A549 (cell line): ENCODE measurements at regions not wholly inside any gene's neighbourhood (a gene's known extent, or its start where the extent isn't known, plus 50 kb on each side); places are given as distances from the start of the nearest gene placed in this dataset.

Experiments
- ATAC-seq, 2 experiments: fragments of 200-7000 bp in 1 of 2; fragments of >200 bp in 1 of 2; cut with Nextera tagmentation in 1 of 2; cut with Tn5 transposase in 1 of 2; 3 replicates each; pipeline versions ENCODE4 v1.8.0 to v1.9.1; 2018 to 2020; ENCODE audit warnings: mild to moderate bottlenecking in 1 of 2, moderate library complexity in 1 of 2
- CTCF ChIA-PET: fragments of 300-600 bp; sonication (Branson Sonifier 250); formaldehyde crosslinking; extraction: SDS; loops from one replicate; lab custom pipeline; 2021; ENCODE audit warnings: antibody characterized with exemption, inconsistent platforms; lab: Yijun Ruan, JAX
- POLR2A ChIA-PET: fragments of 350-600 bp; formaldehyde crosslinking; extraction: SDS; loops from one replicate; lab custom pipeline; 2021; ENCODE audit warnings: antibody characterized with exemption, inconsistent platforms; lab: Yijun Ruan, JAX
- DNase-seq, 2 experiments: peaks; one replicate each; pipeline versions ENCODE4 v3.0.0 to v3.0.0-alpha.2; 2011 to 2016; ENCODE audit warnings: low read depth in 1 of 2, low spot score in 1 of 2
- FAIRE-seq: peaks from 2 replicates; lab custom pipeline; 2011; peaks lifted over from hg19 to GRCh38; lab: Jason Lieb, UNC
- H3K27ac ChIP-seq, 2 experiments: fragments of >200 bp; sonication (Bioruptor Twin); formaldehyde crosslinking; 3 replicates each; pipeline ENCODE4 v1.5.1; 2016 to 2017
- H3K4me1 ChIP-seq: fragments of >200 bp; sonication (Bioruptor Twin); formaldehyde crosslinking; 3 replicates; pipeline ENCODE4 v1.6.1; 2016
- H3K4me2 ChIP-seq: fragments of >200 bp; sonication (Bioruptor Twin); formaldehyde crosslinking; 3 replicates; pipeline ENCODE4 v1.6.1; 2016
- H3K4me3 ChIP-seq: fragments of >200 bp; sonication (Bioruptor Twin); formaldehyde crosslinking; 3 replicates; pipeline ENCODE4 v1.5.1; 2016
- H3K9me3 ChIP-seq: fragments of >200 bp; sonication (Bioruptor Twin); formaldehyde crosslinking; 3 replicates; pipeline ENCODE4 v1.6.1; 2016
- BHLHE40 ChIP-seq: IDR thresholded peaks from 2 replicates; pipeline ENCODE4 v1.6.1; 2012; ENCODE audit warnings: low read depth, low read length, inconsistent platforms
- CHD2 ChIP-seq: fragments of 150-350 bp; IDR thresholded peaks from 2 replicates; pipeline ENCODE4 v1.6.1; 2014; ENCODE audit warnings: low read length; ENCODE audit not compliant: partially characterized antibody
- CHD4 ChIP-seq: fragments of 200-600 bp; sonication (generic); IDR thresholded peaks from 2 replicates; pipeline ENCODE4 v1.6.1; 2016; ENCODE audit warnings: antibody characterized with exemption, mild to moderate bottlenecking, borderline replicate concordance
- EP300 ChIP-seq, 2 experiments: fragments of >200 bp; sonication (Bioruptor Twin); formaldehyde crosslinking; IDR thresholded peaks; 2 replicates in 1 of 2; 3 replicates in 1 of 2; pipeline ENCODE4 v1.6.1; 2016 to 2017
- ESRRA ChIP-seq: fragments of 150-350 bp; IDR thresholded peaks from 2 replicates; pipeline ENCODE4 v1.6.1; 2014; ENCODE audit warnings: mild to moderate bottlenecking, low read length, borderline replicate concordance
- FOSB ChIP-seq: fragments of 250-450 bp; sonication (Bioruptor Pico); IDR thresholded peaks from 2 replicates; pipeline ENCODE4 v1.5.0; 2020; ENCODE audit warnings: mild to moderate bottlenecking, moderate library complexity
- HEYL ChIP-seq: fragments of 250-450 bp; sonication (Bioruptor Pico); IDR thresholded peaks from 2 replicates; pipeline ENCODE4 v1.8.0; 2021; ENCODE audit warnings: mild to moderate bottlenecking, moderate library complexity
- HOXA7 ChIP-seq: fragments of 250-450 bp; sonication (Bioruptor Pico); IDR thresholded peaks from 2 replicates; pipeline ENCODE4 v1.5.0; 2020; ENCODE audit warnings: mild to moderate bottlenecking, moderate library complexity
- HOXB13 ChIP-seq: fragments of 250-450 bp; sonication (Bioruptor Pico); IDR thresholded peaks from 2 replicates; pipeline ENCODE4 v1.5.0; 2020; ENCODE audit warnings: low read depth, mild to moderate bottlenecking, moderate library complexity
- JUN ChIP-seq, 2 experiments: fragments of >200 bp; sonication (Bioruptor Twin); formaldehyde crosslinking; IDR thresholded peaks; 2 replicates in 1 of 2; 3 replicates in 1 of 2; pipeline ENCODE4 v1.6.1; 2016 to 2017
- JUNB ChIP-seq: fragments of >200 bp; sonication (Bioruptor Twin); formaldehyde crosslinking; IDR thresholded peaks from 2 replicates; pipeline ENCODE4 v1.6.1; 2016
- KDM5A ChIP-seq: fragments of 200-600 bp; sonication (generic); IDR thresholded peaks from 2 replicates; pipeline ENCODE4 v1.6.1; 2016; ENCODE audit warnings: antibody characterized with exemption, mild to moderate bottlenecking
- MAFK ChIP-seq: fragments of 450-650 bp; IDR thresholded peaks from 2 replicates; pipeline ENCODE4 v1.6.1; 2014; ENCODE audit not compliant: partially characterized antibody
- MAZ ChIP-seq: fragments of 150-350 bp; IDR thresholded peaks from 2 replicates; pipeline ENCODE4 v1.6.1; 2014; ENCODE audit warnings: antibody characterized with exemption, low read depth, low read length, borderline replicate concordance
- PHF8 ChIP-seq: fragments of 200-600 bp; sonication (generic); IDR thresholded peaks from 2 replicates; pipeline ENCODE4 v1.6.1; 2016; ENCODE audit warnings: low read depth, mild to moderate bottlenecking, antibody characterized with exemption, moderate library complexity, borderline replicate concordance
- POLR2A ChIP-seq: IDR thresholded peaks from 2 replicates; pipeline ENCODE4 v1.6.1; 2012; ENCODE audit warnings: mild to moderate bottlenecking, low read length
- POLR2AphosphoS2 ChIP-seq: conservative IDR thresholded peaks from 2 replicates; pipeline ENCODE4 v1.6.1; 2012; ENCODE audit warnings: low read length, improper control_type of control experiment, inconsistent platforms
- RNF2 ChIP-seq: fragments of 200-600 bp; sonication (generic); IDR thresholded peaks from 2 replicates; pipeline ENCODE4 v1.6.1; 2016; ENCODE audit warnings: low read depth, mild to moderate bottlenecking, antibody characterized with exemption, moderate library complexity, borderline replicate concordance
- SMC3 ChIP-seq: fragments of >200 bp; sonication (Bioruptor Twin); formaldehyde crosslinking; IDR thresholded peaks from 3 replicates; pipeline ENCODE4 v1.6.1; 2018; ENCODE audit warnings: inconsistent platforms
- SREBF2 ChIP-seq: fragments of 450-650 bp; IDR thresholded peaks from 2 replicates; pipeline ENCODE4 v1.6.1; 2014; ENCODE audit warnings: mild to moderate bottlenecking, moderate library complexity
- TFCP2L1 ChIP-seq: fragments of 250-450 bp; sonication (Bioruptor Pico); IDR thresholded peaks from 2 replicates; pipeline ENCODE4 v1.5.0; 2021; ENCODE audit warnings: mild to moderate bottlenecking
- TP53 ChIP-seq: fragments of 250-450 bp; sonication (Bioruptor Pico); IDR thresholded peaks from 2 replicates; pipeline ENCODE4 v1.5.0; 2021; ENCODE audit warnings: mild to moderate bottlenecking, moderate library complexity
- ZC3H11A ChIP-seq: fragments of 450-650 bp; IDR thresholded peaks from 2 replicates; pipeline ENCODE4 v1.6.1; 2014; ENCODE audit warnings: antibody characterized with exemption, mild to moderate bottlenecking
- ZFP36 ChIP-seq: fragments of 450-650 bp; IDR thresholded peaks from 2 replicates; pipeline ENCODE4 v1.6.1; 2014; ENCODE audit warnings: borderline replicate concordance; ENCODE audit not compliant: partially characterized antibody
- WGBS: methylation state at CpG from one replicate; pipeline ENCODE4 v1.1.6; 2017; ENCODE audit errors: missing lambda C conversion rate; 5-methylcytosine and 5-hydroxymethylcytosine counted together
- TF ChIP-seq, protein P1 (sequence below): fragments of >200 bp; sonication (Bioruptor Twin); formaldehyde crosslinking; IDR thresholded peaks from 2 replicates; pipeline ENCODE4 v1.6.1; 2016
- TF ChIP-seq, protein P2 (sequence below): fragments of 250-450 bp; sonication (Bioruptor Pico); IDR thresholded peaks from 2 replicates; pipeline ENCODE4 v1.5.0; 2021; ENCODE audit warnings: mild to moderate bottlenecking, moderate library complexity, borderline replicate concordance
- TF ChIP-seq, protein P3 (sequence below): IDR thresholded peaks from 2 replicates; pipeline ENCODE4 v1.6.1; 2012; ENCODE audit warnings: low read depth, borderline replicate concordance
- TF ChIP-seq, protein P4 (sequence below): IDR thresholded peaks from 2 replicates; pipeline ENCODE4 v1.6.1; 2012
- TF ChIP-seq, protein P5 (sequence below): fragments of 150-350 bp; IDR thresholded peaks from 2 replicates; pipeline ENCODE4 v1.6.1; 2014; ENCODE audit warnings: low read depth, mild to moderate bottlenecking, low read length

DNA sequence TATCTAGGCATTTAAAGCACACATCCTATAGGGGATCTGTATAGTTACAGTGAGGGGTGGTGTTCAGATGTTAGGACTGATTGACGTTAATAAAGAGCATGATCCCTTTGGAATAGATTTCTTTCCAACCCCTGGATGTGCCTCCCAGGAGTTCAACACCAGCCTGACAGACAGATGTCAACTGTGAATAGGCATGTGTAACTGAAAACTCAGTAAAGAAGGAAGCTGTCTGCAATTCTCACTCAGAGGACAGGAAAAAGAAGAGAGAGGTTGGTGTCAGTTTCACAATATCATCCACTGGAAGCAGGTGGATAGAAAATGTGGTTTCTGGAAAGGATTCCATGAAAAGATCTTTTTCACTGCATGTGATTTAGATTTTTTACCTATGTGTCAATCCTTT, 396.3 kb downstream of the NSUN3 start:
- H3K4me2 ChIP-seq, result no peak overlapping the region
- FAIRE-seq, result no peak
- no peak for DNase-seq
- TF ChIP-seq, protein P1, sequence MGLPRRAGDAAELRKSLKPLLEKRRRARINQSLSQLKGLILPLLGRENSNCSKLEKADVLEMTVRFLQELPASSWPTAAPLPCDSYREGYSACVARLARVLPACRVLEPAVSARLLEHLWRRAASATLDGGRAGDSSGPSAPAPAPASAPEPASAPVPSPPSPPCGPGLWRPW, result no peak
- TF ChIP-seq BHLHE40, result no peak
- TF ChIP-seq CHD4, result no peak
- TF ChIP-seq RNF2, result no peak
- TF ChIP-seq, protein P2, sequence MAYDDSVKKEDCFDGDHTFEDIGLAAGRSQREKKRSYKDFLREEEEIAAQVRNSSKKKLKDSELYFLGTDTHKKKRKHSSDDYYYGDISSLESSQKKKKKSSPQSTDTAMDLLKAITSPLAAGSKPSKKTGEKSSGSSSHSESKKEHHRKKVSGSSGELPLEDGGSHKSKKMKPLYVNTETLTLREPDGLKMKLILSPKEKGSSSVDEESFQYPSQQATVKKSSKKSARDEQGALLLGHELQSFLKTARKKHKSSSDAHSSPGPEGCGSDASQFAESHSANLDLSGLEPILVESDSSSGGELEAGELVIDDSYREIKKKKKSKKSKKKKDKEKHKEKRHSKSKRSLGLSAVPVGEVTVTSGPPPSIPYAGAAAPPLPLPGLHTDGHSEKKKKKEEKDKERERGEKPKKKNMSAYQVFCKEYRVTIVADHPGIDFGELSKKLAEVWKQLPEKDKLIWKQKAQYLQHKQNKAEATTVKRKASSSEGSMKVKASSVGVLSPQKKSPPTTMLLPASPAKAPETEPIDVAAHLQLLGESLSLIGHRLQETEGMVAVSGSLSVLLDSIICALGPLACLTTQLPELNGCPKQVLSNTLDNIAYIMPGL (CRISPR knock-in tag), result no peak
- no peak for TF ChIP-seq HOXB13 (CRISPR knock-in tag)
- no peak for TF ChIP-seq EP300 (IDR thresholded peaks at IDR 0.05)
- TF ChIP-seq HEYL (CRISPR knock-in tag), result no peak
- TF ChIP-seq PHF8, result no peak
- no peak for TF ChIP-seq ZC3H11A
- no peak for TF ChIP-seq TFCP2L1 (CRISPR knock-in tag)
- no peak for TF ChIP-seq FOSB (CRISPR knock-in tag)
- no peak for TF ChIP-seq HOXA7 (CRISPR knock-in tag)
- TF ChIP-seq ZFP36, result no peak
- no peak for TF ChIP-seq SREBF2
- no peak for TF ChIP-seq SMC3
- TF ChIP-seq, protein P3, sequence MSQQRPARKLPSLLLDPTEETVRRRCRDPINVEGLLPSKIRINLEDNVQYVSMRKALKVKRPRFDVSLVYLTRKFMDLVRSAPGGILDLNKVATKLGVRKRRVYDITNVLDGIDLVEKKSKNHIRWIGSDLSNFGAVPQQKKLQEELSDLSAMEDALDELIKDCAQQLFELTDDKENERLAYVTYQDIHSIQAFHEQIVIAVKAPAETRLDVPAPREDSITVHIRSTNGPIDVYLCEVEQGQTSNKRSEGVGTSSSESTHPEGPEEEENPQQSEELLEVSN, result no peak
- TF ChIP-seq KDM5A, result no peak
- TF ChIP-seq, all 56 proteins: peak for 0
- no peak for ATAC-seq
- H3K4me3 ChIP-seq, result no peak overlapping the region
- POLR2A ChIA-PET, result no interaction called here
- H3K9me3 ChIP-seq, result no peaks in the 10 kb centered on the region
- no peak overlapping the region for H3K27ac ChIP-seq
- WGBS, result 40% methylated on average over 1 of the region's 1 CpG
- CTCF ChIA-PET, result no interaction called here
- no peaks in the 10 kb centered on the region for H3K4me1 ChIP-seq

DNA sequence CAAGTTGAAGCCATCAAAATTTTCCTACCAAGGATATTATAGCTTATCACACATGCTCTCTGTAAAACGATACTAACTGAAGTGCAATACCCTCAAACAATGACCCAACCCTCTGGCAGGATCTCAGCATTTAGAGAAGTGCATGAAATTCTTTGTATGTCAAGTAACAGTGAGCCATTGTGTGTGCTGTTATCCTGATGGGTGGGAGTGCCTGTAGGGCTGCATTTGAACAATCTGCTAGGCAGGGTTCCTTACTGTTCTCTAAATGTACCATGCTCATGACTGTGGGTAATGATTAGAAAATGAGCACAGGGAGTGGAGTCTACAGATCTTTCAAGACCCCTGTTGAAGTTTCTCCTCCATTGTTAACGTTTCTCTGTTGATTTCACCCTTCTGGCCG, 398.1 kb downstream of the NSUN3 start:
- 29% methylated on average over 3 of the region's 3 CpGs for WGBS
- H3K4me2 ChIP-seq, result no peak overlapping the region
- H3K9me3 ChIP-seq, result no peaks in the 10 kb centered on the region
- ChIA-PET CTCF (no interaction called here), POLR2A (no interaction called here)
- no peak overlapping the region for H3K27ac ChIP-seq
- H3K4me1 ChIP-seq, result no peaks in the 10 kb centered on the region
- no peak overlapping the region for H3K4me3 ChIP-seq
- no peak for DNase-seq
- FAIRE-seq, result no peak
- no peak for ATAC-seq
- TF ChIP-seq ESRRA (no peak), JUNB (no peak), CHD2 (no peak), HOXB13 (CRISPR knock-in tag) (no peak), TP53 (CRISPR knock-in tag) (no peak), MAZ (no peak), JUN (IDR thresholded peaks at IDR 0.05) (no peak), MAFK (no peak), POLR2AphosphoS2 (no peak), BHLHE40 (no peak), POLR2A (no peak)
- TF ChIP-seq, protein P4, sequence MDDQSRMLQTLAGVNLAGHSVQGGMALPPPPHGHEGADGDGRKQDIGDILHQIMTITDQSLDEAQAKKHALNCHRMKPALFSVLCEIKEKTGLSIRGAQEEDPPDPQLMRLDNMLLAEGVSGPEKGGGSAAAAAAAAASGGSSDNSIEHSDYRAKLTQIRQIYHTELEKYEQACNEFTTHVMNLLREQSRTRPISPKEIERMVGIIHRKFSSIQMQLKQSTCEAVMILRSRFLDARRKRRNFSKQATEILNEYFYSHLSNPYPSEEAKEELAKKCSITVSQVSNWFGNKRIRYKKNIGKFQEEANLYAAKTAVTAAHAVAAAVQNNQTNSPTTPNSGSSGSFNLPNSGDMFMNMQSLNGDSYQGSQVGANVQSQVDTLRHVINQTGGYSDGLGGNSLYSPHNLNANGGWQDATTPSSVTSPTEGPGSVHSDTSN, result no peak
- TF ChIP-seq, protein P3, result no peak
- TF ChIP-seq, protein P5, sequence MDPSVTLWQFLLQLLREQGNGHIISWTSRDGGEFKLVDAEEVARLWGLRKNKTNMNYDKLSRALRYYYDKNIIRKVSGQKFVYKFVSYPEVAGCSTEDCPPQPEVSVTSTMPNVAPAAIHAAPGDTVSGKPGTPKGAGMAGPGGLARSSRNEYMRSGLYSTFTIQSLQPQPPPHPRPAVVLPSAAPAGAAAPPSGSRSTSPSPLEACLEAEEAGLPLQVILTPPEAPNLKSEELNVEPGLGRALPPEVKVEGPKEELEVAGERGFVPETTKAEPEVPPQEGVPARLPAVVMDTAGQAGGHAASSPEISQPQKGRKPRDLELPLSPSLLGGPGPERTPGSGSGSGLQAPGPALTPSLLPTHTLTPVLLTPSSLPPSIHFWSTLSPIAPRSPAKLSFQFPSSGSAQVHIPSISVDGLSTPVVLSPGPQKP, result no peak
